GM21381 (cell line): ENCODE measurements at regions not wholly inside any gene's neighbourhood (a gene's known extent, or its start where the extent isn't known, plus 50 kb on each side); places are given as distances from the start of the nearest gene placed in this dataset.

Experiments used
- ATAC-seq: cut with Tn5 transposase; IDR thresholded peaks from one replicate; pipeline ENCODE4 v1.9.1; 2021; ENCODE audit warnings: mild to moderate bottlenecking, moderate library complexity; ENCODE audit not compliant: unreplicated experiment

DNA sequence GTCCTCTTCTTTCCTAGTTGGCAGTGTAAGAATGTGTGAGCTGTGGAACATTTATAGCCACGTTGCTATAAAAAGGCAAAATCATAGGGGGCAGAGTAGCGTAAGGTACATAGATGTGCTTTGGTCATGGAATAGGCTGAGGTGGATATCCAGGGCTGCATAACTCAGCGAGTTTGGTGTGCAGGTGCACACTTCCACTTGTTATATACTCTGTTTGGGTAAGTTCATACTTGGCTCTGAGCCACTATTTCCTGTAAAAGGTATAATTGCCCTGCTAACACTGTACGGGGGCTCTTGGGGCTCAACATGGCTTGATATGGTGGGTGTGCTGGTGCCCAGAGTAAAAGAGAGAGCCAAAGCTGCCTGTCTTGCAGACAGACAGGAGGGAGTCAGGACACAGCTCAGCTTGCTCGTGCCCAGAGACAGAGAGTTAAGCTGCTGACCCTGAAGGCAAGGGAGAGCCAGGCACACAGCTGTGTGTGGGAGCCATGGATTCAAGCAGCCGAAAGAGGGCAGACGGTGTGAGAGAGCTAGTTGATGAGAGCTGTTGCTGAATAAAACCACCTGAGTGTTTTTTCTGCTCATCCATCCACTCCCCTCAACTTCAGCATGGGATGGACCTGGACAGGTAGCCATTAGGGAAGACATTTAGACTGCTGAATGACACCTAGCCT is 126.7 kb downstream of the DKK1 start:
- no peak for ATAC-seq

DNA sequence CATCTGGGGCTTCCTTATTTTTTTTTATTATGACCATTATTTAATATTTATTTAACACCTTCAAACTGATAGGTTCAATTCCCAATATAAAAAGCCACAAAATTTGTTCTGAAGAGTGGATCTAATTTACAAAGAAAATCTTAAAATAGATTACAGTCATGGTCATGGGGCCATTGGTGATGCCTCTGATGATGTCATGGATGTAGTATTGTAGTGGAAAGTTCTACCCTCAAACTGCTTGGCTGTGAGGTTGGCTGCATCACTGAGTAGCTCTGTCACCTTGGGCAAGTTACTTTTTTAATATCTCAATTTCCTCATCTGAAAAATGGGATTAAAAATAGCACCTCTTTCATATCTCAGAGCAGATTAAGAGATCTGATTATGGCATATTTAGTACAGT is 128.5 kb downstream of the DKK1 start:
- ATAC-seq = no peak

DNA sequence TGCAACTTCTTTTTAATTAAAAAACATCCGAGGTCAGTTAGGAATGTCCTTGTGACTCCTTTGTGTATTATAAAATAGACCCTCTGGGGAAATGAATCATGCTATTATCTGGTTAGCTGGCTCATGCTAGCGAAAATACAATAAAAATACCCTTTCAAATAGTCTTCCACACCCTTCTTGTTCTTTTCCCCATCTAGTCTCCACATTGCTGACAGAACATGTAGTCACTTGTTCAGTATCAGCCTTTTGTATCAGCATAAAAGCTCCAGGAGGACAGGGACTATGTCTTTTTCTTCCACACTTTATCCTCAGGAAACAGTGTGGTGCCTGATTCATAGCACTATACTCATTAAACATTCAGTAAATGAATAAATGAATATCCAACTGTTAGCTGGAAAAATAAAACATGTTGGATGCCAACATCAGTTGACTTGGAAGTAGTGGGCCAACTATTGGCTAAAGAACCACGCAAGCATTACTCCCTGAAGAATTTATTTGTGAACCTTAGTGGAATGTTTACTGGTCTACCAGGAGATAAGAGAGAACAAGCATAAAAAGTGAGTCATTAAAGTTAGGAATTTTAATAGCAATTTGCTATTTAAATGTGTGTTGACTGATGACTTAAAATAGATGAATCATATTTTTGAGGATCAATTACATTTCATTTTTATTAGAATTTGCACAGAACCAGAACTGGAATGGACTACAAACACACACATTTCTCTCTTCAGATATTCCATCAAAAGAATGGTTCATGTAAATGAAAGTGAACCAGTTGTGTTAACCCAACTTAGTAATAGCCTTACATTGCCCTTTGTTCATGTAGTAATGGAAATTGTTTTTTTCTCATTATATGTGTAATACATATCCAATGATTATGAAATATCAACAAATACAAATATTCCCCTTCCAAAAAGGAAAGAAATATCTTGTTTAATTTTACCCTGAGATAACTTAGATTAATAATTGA is 129.6 kb downstream of the DKK1 start:
- ATAC-seq = no peak

DNA sequence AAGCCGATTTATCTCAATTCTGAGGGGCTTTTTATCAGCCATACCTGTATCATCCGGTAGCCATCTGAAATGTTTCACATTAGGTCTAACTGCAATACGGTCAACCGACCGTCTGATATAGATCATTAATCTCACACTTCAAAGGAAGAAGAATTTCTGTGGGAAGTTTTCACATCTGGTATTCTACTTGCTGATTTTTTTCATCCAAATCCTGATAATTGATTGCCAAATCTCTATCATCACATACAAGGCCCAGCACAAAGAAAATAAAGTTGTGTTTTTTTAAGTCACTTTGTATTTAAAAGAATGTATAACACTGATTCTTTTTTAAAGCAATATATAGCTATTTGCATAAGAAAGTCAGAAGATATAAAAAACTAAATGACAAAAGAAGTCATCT is 132.3 kb downstream of the DKK1 start:
- ATAC-seq = no peak

DNA sequence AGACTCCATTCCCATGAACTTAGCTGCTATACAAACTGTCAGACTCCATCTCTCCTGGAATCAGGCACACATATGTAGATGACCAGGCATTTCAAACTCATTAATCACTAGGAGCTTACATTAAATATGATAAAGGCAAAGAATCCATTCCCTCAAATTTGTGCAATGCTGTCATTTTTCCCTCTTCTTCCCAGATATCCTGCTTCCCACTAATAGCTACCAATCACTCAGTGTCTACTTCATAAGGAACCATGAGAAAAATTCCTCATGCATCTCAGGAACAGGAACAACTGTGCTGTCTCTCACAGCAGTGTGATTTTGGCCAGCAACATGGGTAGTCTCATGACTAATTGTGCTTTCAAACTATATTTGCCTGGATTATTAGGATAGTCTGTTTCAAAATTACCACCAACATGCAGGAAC is 133.9 kb downstream of the DKK1 start:
- no peak for ATAC-seq

DNA sequence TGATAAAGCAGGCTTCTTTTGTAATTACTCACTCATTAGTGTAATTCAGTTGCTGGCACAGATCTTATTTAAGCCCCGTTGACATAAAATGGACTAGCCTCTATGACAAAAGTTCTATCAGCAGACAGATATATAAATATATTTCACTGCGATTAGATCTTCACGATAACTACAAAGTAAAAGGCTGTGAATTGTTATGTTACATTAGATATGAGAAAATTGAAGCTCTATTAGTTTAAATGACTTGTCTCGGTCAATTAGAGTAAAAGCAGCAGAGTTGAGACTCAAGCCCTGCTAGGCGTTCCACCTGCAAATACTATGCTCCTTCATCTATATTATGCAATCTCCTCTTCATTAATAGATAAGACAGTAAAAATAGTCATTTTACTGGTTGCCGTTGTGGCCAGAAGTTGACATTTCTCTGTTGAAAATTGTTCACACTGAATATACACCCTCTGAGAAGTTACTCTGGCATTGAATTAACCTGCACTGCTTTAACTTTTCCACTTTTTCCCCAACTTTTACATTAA is 136.7 kb downstream of the DKK1 start:
- ATAC-seq = no peak

DNA sequence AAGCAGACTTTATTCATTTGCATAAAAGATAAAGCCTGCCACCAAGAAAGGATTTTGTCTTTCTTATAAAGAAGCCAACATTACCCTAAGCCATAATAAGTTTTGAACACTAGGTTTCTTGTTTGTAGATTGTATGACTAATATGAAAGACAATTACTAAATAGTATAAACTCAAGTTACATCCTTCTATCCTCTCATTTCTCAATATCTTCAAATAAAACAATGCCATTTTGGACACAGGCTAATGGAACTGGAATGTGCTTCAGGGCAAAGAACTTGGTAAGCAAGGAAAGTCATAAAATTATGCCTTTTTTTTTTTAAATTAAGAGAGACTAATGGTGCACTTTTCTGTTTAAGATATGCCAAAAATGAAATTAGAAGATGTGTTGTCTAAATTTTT is 137.7 kb downstream of the DKK1 start:
- no peak for ATAC-seq

DNA sequence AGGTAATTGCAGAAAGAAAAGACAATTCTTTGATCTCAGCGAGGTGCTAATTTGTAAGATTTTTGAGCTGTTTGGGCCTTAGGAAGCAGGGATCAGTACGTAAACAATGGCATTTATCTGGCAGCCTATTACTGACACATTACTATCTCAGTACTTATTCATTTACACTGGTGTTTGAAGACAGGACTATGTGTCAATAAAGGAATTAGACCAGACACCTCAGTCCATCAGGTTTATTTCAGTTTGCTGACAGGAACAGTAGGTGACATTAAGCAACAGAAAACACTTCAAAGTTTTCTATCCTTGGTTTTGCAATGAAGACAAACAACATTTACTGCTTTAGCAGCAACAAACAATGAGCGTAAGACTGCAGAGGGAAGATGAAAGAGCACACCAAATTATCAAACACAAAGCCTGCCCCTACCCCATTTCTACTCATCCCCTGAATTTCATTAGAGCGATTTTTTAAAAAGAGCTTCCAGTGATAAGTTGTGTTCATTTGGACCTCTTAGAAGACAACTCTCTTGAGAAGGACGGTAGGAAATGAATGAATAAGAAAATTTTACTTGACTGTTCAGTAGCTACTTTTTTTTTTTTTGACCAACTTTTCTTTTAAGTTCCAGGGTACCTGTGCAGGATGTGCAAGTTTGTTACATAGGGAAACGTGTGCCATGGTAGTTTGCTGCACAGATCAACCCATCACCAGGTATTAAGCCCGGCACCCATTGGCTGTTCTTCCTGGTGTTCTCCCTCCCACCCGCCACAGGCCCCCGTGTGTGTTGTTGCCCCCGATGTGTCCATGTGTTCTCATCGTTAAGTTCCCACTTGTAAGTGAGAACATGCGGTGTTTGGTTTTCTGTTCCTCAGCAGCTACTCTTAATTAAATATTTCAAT is 138.8 kb downstream of the DKK1 start:
- no peak for ATAC-seq

DNA sequence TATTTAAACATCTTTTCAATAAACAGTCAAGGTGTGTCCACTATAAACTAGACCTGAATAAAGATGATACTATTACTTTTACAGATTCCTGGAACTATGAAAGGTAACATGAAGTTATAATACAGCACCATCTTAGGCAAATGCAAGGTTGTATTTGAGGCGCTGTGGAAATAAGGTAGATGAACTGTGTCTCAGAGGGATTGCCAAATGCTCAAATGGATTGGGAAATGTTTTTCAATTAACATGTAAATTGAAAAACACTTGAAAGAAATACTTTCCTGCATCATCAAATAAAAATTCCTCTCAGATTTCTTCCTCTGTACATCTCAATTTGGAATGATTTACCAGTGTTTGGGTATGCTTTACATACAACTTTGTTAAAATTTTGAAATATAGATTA is 139.4 kb downstream of the DKK1 start:
- no peak for ATAC-seq

DNA sequence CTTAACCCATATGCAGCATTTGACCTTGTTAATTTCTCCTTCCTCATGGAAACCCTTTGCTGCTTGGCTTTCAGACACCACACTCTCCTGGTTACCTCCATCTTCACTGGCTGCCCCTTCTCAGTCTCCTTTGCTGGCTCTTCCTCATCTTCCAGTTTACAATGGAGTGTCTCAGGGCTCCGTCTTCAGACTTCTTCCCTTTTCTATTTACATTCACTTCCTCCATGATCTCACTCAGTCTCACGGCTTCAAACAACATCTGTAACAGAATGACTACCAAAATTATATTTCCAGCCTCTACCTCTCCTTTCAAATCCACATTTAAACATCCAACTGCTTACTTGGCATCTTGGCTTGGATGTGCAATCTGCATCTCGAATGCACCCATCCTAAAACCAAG is 140.4 kb downstream of the DKK1 start:
- no peak for ATAC-seq

DNA sequence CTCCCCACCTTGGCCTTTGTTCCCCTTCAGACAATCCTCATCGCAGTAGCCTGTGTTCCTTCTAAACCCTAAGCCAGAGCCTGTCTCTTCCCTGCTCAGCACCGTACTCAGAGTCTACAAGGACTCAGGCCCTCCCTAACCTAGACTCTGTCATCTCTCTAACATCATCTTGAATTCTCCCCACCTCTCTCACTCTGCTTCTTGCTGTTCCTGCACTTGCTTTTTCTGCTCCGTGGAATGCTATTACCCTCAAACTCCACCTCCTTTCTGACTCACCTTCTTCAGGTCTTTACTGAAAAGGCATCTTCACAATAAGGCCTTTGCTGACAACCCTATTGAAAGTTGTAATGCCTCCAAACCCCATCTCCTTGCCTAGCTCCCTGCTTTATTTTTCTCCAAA is 141.0 kb downstream of the DKK1 start:
- no peak for ATAC-seq

DNA sequence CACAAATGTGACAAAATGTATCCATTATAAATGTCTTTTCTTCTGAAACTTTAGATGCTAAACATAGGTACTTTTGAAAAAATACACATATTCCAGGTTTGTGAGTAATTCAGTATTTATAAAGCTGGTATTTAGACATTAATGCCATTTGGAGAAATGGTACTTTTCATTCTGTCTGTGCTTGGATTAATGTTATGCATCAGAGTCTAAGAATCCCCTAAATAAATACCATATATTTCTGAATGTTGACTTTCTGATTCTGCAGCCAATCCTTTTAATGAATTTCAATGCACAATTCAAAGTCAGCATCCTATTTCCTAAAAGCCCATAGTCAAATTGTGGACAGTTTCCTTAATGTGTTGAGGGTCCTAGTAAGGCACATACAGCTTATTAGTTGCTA is 145.0 kb downstream of the DKK1 start:
- no peak for ATAC-seq

DNA sequence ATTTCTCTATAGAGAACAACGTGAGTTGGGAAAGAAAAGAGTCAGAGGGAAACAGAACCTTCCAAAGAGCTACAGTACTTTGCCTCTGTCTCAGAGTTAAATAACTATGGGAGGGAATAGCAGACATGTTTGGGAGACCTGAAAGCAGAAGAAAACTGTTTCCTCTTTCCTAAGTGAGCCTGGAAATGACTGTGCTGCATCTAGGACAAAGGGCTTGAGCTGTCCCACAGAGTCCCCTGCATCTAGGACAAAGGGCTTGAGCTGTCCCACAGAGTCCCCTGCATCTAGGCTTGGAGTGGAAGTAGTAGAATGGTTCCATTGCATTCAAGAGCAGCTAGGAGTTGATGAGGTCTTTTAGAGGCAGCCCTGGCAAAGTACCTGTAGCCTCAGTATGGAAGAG is 149.7 kb downstream of the DKK1 start:
- ATAC-seq = no peak

DNA sequence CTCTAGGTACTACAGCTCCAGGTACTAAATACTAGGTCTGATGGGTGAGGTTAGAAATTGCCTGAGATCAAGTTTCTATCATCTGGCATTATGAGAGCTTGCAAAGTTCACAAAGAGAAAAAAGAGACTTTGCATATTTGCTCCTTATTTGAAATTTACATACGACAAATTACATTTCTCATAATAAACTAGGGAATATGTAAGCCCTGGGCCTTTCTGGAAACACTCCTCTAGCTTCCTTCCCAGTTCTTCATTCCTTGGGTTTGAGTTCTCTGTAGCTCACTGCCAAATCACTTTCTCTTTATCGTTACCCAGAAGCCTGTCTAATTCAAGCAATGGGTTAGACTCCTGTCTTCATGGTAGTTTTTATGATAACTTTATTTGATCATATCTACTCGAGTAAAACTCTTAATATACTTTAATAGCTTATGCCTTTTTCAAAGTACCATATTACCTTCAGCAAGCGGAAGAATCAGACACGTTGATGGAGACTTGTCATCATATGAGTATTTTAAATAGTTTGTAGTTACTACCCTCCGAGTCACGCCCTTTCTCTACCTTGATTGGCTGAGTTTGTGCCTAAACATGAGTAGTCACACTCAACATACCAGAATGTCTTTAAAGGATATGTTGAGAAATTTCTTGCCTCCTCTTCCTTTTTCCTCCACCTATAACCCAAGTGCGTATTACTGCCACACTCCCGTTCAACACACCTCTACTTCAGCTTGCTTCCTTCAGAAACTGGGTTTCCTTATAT is 150.5 kb downstream of the DKK1 start:
- no peak for ATAC-seq

DNA sequence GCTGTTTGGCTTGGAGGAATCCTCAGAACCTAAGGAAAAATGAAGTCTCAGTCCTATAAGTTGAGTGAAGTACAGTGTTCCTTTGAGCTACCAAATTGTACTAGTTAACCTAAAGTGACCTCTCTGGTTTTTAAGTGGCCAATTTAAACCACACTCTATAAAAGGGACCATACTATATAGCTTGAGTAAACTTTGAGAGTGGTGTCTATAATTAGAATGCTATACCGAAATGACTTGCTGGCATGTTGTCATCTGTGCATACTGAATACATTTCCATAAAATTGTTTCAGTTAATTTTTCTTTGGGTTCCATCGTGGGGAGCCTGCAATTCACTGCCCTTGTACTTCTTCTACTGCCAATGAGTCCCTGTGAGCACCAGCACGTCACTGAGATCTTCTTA is 151.1 kb downstream of the DKK1 start:
- ATAC-seq = no peak

DNA sequence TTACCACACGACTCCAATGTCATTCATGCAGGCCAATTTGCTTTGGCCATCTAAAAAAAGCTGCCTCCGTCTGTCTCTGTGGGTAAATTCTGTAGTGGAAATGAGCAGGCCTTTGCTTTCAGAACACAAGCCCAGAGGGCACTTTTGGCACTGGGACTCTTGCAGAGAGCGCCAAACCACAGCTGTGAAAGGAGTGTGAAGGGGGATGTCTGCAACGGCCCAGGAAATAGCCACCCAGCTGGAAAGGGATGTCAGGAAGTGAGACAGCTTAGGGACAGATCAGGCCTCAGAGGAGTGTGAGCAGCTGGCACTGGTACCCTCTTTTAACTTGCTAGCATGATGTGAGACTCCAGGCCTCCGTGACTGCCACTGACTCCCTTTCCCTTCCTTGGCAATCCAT is 152.4 kb downstream of the DKK1 start:
- ATAC-seq = peak; percentile 64

DNA sequence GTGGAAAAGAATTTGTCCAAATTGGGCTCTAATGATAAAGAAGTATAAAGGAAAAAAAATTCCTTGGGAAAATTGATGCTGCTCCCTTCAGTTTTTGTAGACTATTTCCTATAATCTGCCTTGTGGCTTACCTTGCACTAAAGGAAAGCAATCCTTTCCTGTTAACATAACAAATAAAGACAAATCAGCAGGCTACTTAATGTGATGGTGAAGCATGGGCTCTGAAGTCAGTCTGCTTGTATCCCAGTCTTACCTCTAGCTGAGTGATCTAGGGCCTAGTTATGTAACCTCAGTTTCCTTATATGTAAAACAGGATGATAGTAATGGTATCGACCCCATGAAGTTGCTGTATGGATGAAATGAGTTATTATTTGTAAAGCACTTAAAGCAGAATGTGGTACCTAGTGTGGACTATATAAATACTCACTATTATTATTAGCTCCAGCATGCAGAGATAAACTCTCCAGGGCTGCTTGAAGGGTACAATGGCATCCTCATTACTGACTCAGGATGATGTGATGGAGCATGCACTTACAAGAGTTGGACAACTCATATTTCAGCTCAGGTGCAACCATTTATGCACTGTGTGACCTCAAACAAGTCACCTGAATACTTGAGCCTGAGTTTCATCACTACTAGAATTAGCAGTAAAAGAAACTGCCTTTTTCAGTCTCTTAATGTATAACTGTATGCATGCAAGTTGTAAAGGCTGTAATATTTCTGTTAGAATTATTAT is 156.1 kb downstream of the DKK1 start:
- no peak for ATAC-seq

DNA sequence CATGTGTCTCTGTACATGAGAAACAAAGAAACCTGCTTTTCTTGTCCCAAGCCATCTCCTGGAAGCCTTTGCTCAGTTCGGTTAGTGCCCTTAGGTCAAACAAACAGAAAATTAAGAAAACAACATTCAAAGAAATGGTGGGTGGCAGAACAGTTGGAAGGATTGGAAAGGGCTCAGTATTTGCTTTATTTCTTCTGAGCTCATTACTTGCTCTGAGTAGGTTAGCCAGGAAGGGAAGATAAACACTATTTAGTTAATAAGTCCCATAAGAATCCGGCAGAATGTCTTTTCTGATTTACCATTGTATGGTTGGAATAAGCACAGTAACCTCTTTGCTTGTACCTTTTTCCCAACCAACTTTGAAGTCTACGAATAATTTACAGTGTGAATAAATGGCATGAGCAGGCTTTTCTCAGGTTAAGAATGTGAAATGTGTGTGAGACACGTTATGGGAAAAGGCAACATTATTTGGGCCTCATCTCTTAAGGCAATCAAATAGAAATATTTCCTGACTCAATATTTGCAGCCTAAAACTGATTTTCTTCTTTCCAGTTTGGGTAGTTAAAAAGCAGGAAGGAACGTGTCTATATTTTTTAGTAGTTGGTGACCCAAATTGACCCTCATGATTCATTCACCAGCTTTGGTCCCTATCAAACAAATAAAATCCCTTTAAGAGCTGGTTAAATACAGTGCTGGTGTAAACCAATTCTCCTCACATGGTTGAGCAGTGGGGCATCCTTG is 158.5 kb downstream of the DKK1 start:
- ATAC-seq = no peak

DNA sequence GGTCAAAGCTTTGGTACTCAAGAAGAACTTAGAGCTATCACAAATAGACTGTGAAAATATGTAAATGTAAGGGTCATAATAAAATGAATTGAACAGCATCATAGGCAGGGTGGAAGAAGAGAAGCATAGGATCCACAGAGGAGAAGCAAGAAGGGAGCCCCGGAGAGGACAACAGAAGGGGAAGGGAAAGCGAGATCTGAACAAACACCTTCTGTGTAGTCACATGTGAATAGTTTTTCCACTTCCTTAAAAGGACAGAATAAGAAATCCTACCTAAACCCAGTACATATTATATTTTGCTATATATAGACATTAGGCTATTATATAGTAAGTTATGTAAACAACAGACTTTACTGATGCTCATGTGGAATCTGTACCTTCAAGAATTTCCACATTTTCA is 160.2 kb downstream of the DKK1 start:
- peak; percentile 52 for ATAC-seq
